Mesothelial cell of epicardium (in vitro differentiated cells): ENCODE measurements at regions not wholly inside any gene's neighbourhood (a gene's known extent, or its start where the extent isn't known, plus 50 kb on each side); places are given as distances from the start of the nearest gene placed in this dataset.

Source experiments
- DNase-seq, 2 experiments: peaks; one replicate each; pipeline ENCODE4 v3.0.0; 2021; ENCODE audit warnings: low spot score in 2 of 2; ENCODE audit not compliant: unreplicated experiment in 2 of 2
- H3K27ac Mint-ChIP-seq: 2 replicates; pipeline ENCODE4 v1.8.0; 2021; ENCODE audit warnings: mixed read lengths
- H3K27me3 Mint-ChIP-seq: 2 replicates; pipeline ENCODE4 v1.8.0; 2021; ENCODE audit warnings: low read depth, mixed read lengths
- H3K36me3 Mint-ChIP-seq: 2 replicates; pipeline ENCODE4 v1.8.0; 2021; ENCODE audit warnings: mixed read lengths
- H3K4me1 Mint-ChIP-seq: 2 replicates; pipeline ENCODE4 v1.8.0; 2021; ENCODE audit warnings: mixed read lengths
- H3K4me3 Mint-ChIP-seq: 2 replicates; pipeline ENCODE4 v1.8.0; 2021; ENCODE audit warnings: mild to moderate bottlenecking, moderate library complexity, mixed read lengths
- H3K9me3 Mint-ChIP-seq: 2 replicates; pipeline ENCODE4 v1.8.0; 2021; ENCODE audit warnings: mixed read lengths
- TF ChIP-seq, protein P1 (sequence below): fragments of 200-600 bp; sonication (generic); IDR thresholded peaks from one replicate; pipeline ENCODE4 v1.5.0; 2021; ENCODE audit warnings: antibody characterized with exemption; ENCODE audit not compliant: unreplicated experiment

DNA sequence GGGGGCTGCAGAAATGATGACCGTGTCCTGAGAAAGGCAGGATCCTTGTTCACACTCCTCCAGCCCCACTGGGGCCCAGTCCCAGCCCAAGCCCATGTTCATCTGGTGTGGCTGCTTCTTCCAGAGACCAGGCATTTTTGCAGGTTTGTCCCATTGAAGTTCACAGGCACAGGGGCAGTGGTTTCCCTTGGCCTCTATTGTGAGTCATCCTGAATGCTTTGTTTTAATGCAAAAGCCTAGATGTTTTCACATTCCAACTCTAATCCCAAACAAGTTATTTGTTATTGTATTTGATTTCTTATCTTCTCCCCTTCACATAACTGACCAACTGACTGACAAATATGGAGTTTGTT is 426.4 kb upstream of the ID2 start:
- no peaks in the 10 kb centered on the region for H3K36me3 Mint-ChIP-seq
- H3K27ac Mint-ChIP-seq: no peak overlapping the region
- no peak overlapping the region for H3K4me3 Mint-ChIP-seq
- no peaks in the 10 kb centered on the region for H3K27me3 Mint-ChIP-seq
- TF ChIP-seq, protein P1, sequence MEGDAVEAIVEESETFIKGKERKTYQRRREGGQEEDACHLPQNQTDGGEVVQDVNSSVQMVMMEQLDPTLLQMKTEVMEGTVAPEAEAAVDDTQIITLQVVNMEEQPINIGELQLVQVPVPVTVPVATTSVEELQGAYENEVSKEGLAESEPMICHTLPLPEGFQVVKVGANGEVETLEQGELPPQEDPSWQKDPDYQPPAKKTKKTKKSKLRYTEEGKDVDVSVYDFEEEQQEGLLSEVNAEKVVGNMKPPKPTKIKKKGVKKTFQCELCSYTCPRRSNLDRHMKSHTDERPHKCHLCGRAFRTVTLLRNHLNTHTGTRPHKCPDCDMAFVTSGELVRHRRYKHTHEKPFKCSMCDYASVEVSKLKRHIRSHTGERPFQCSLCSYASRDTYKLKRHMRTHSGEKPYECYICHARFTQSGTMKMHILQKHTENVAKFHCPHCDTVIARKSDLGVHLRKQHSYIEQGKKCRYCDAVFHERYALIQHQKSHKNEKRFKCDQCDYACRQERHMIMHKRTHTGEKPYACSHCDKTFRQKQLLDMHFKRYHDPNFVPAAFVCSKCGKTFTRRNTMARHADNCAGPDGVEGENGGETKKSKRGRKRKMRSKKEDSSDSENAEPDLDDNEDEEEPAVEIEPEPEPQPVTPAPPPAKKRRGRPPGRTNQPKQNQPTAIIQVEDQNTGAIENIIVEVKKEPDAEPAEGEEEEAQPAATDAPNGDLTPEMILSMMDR: no peak
- DNase-seq: no peak
- peaks cover 5% of the 10 kb centered on the region for H3K9me3 Mint-ChIP-seq
- peaks cover 11% of the 10 kb centered on the region for H3K4me1 Mint-ChIP-seq

DNA sequence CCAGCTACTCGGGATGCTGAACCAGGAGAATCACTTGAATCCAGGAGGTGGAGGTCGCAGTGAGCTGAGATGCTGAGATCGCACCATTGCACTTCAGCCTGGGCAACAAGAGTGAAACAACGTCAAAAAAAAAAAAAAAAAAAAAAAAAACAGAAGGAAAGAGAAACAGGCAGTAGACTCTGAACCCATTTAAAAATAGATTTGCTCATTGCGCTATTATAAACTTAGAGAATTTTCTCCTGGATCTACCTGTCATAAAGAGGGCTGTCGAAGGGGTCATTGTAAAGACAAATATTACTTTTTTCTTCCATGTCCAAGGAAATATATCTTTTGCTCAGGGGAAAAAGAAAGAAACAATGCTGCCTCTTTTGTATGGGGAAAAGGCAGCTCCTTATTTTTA is 425.0 kb upstream of the ID2 start:
- no peak for DNase-seq

DNA sequence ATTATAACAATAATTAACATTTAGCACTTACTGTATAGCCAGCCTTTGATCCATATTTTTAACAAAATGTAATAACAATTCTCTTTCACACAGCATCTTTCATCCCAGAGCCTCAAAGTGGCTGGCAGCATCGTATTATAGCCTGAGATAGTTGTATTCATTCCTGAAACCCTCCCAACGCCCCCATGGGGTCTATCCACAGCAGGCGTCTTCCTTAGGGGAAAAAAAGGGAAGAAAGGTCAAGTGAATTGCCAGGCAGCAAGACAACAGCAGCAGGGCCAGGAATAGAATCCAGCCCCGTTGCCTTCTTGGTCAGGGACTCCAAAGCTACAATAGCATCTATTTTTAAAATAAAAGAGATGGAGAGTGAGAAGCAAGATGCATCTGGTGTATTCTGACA is 424.4 kb upstream of the ID2 start:
- Mint-ChIP-seq H3K27ac (no peak overlapping the region), H3K36me3 (no peaks in the 10 kb centered on the region), H3K4me3 (no peak overlapping the region), H3K27me3 (no peaks in the 10 kb centered on the region), H3K9me3 (no peaks in the 10 kb centered on the region), H3K4me1 (peaks cover 23% of the 10 kb centered on the region)
- no peak for DNase-seq
- TF ChIP-seq, protein P1: no peak

More for the DNA sequence above, 425.0 kb upstream of the ID2 start:
- Mint-ChIP-seq H3K36me3 (no peaks in the 10 kb centered on the region), H3K9me3 (no peaks in the 10 kb centered on the region), H3K27me3 (no peaks in the 10 kb centered on the region), H3K4me3 (no peak overlapping the region), H3K4me1 (peaks cover 20% of the 10 kb centered on the region), H3K27ac (no peak overlapping the region)
- TF ChIP-seq, protein P1: no peak

DNA sequence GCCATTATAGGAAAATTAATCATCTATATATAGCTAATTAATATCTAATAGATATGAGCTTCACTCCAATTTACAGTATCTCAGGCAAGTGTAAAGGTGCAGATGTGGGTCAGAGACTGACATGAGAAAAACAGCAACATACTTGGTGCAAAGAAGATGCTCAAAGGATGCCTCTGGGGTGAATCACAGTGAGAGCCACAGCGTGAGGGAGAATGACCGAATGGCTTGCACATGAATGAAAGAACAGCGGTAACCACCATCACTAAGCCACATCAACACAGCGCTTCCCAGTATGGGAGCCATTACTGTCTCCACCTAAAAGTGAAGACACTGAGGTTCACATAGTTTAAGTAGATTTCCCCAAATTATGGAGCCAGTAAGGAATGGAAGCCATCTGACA is 423.4 kb upstream of the ID2 start:
- Mint-ChIP-seq H3K36me3 (no peaks in the 10 kb centered on the region), H3K4me1 (peaks cover 25% of the 10 kb centered on the region), H3K9me3 (no peaks in the 10 kb centered on the region), H3K4me3 (no peak overlapping the region), H3K27ac (no peak overlapping the region), H3K27me3 (no peaks in the 10 kb centered on the region)
- DNase-seq: no peak
- TF ChIP-seq, protein P1: no peak

DNA sequence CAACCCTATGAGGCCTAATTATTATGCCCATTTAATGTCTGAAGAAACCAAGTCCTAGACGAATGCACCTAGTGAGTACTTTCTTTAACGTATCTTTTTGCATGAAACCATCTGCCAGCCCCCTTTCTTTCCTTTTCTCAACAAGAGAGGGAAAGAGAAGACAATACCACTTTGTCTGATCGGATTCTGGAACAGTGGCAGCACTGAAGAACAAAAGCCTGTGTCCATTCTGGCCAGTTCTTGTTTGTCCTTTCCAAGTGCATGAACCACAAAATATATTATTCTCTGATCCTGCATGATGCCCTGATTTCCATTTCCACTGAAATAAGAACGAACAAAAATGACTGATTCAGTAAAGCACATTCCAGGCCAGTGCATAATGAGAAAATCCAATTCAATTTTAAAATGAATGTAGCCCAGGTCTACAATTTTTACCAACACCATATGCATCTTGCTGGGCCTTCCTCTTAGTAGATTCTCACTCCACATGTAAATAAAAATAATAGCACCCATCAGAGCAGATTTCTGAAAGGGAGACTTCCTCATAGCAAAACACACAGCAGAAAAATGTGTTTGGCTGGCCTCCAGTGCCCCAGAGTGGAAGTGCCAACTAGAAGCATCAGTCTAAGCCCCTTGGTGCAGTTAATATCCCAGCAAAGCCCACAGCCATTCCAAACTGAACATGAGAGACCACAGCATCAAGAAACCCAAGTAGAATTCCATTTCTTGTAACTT is 422.6 kb upstream of the ID2 start:
- TF ChIP-seq, protein P1: no peak
- no peaks in the 10 kb centered on the region for H3K9me3 Mint-ChIP-seq
- no peaks in the 10 kb centered on the region for H3K27me3 Mint-ChIP-seq
- H3K27ac Mint-ChIP-seq: no peak overlapping the region
- no peaks in the 10 kb centered on the region for H3K36me3 Mint-ChIP-seq
- H3K4me3 Mint-ChIP-seq: no peak overlapping the region
- peaks cover 28% of the 10 kb centered on the region for H3K4me1 Mint-ChIP-seq
- no peak for DNase-seq

DNA sequence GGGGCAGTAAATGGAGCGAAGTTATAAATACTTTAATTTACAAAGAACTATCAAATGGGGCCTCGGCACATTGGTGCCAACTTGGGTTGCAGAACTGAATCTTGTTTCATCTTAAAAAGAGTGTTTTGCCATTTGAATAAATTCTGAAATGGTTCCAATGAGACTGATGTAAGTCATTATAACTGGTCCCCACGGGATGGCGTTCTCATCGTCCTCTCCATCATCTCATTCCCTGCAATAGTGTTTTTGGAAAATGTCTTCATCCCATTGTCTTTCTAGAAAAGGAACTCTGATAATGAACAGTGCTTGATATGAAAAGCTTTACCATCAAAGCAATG is 422.0 kb upstream of the ID2 start:
- Mint-ChIP-seq H3K4me1 (peaks cover 23% of the 10 kb centered on the region), H3K36me3 (no peaks in the 10 kb centered on the region), H3K27ac (no peak overlapping the region), H3K9me3 (no peaks in the 10 kb centered on the region), H3K27me3 (no peaks in the 10 kb centered on the region), H3K4me3 (no peak overlapping the region)
- DNase-seq: no peak
- TF ChIP-seq, protein P1: no peak
